Spleen (tissue), 11 donors: ENCODE measurements at regions not wholly inside any gene's neighbourhood (a gene's known extent, or its start where the extent isn't known, plus 50 kb on each side); places are given as distances from the start of the nearest gene placed in this dataset.

ENCODE experiments used
- DNase-seq: peaks from one replicate; pipeline ENCODE4 v3.0.0-alpha.2; 2020
- H3K27ac ChIP-seq, 8 donors: fragments of 200-600 bp; sonication (generic) in 7 of 8; 1 replicate in 4 of 8; 2 replicates in 4 of 8; pipeline versions ENCODE4 v1.5.0 to v1.8.0; 2016 to 2021; ENCODE audit warnings: inconsistent platforms in 4 of 8, mild to moderate bottlenecking in 4 of 8, moderate library complexity in 1 of 8
- H3K27me3 ChIP-seq, 7 donors: fragments of 200-600 bp; sonication (generic) in 6 of 7; replicated peaks in 1 of 7; 1 replicate in 4 of 7; 2 replicates in 3 of 7; pipeline versions ENCODE4 v1.5.0 to v1.8.0; 2016 to 2021; ENCODE audit warnings: inconsistent platforms in 3 of 7, mild to moderate bottlenecking in 1 of 7
- H3K36me3 ChIP-seq, 6 donors: fragments of 200-600 bp; sonication (generic) in 5 of 6; 1 replicate in 4 of 6; 2 replicates in 2 of 6; pipeline versions ENCODE4 v1.5.0 to v1.8.0; 2016 to 2021; ENCODE audit warnings: inconsistent platforms in 2 of 6
- H3K4me1 ChIP-seq, 6 donors: fragments of 200-600 bp; sonication (generic) in 5 of 6; 1 replicate in 3 of 6; 2 replicates in 3 of 6; pipeline versions ENCODE4 v1.5.0 to v1.8.0; 2016 to 2021; ENCODE audit warnings: inconsistent platforms in 3 of 6
- H3K4me3 ChIP-seq, 8 donors: fragments of 200-600 bp; sonication (generic) in 7 of 8; 1 replicate in 4 of 8; 2 replicates in 4 of 8; pipeline versions ENCODE4 v1.5.0 to v1.8.0; 2016 to 2021; ENCODE audit warnings: inconsistent platforms in 4 of 8, mild to moderate bottlenecking in 4 of 8, moderate library complexity in 2 of 8
- H3K9me3 ChIP-seq, 8 donors: fragments of 200-600 bp; sonication (generic) in 7 of 8; 1 replicate in 4 of 8; 2 replicates in 4 of 8; pipeline versions ENCODE4 v1.5.0 to v1.8.0; 2016 to 2021; ENCODE audit warnings: inconsistent platforms in 4 of 8
- CTCF ChIP-seq, 11 experiments: fragments of 200-600 bp in 7 of 11; fragments of 450-650 bp in 4 of 11; sonication (generic) in 4 of 11; IDR thresholded peaks in 8 of 11; conservative IDR thresholded peaks in 3 of 11; 1 replicate in 7 of 11; 2 replicates in 4 of 11; pipeline versions ENCODE4 v1.4.0 to v1.8.0; 2016 to 2021; ENCODE audit warnings: antibody characterized with exemption in 11 of 11, inconsistent platforms in 4 of 11, mild to moderate bottlenecking in 1 of 11
- POLR2A ChIP-seq, 3 donors: fragments of 450-650 bp; IDR thresholded peaks; one replicate each; pipeline ENCODE4 v1.5.1; 2017; ENCODE audit warnings: antibody characterized with exemption in 3 of 3, mild to moderate bottlenecking in 1 of 3
- POLR2AphosphoS5 ChIP-seq, 3 donors: sonication (generic); formaldehyde crosslinking; IDR thresholded peaks; one replicate each; pipeline ENCODE4 v1.5.1; 2017; ENCODE audit warnings: antibody characterized with exemption in 3 of 3
- WGBS, 5 donors: extraction: QIAGEN DNeasy Blood & Tissue Kit in 3 of 5; methylation state at CpG; one replicate each; pipeline versions ENCODE4 v1.1.5 to v1.1.7; 2013 to 2018; 5-methylcytosine and 5-hydroxymethylcytosine counted together
- intact Hi-C: fragments of 100-400 bp; cut with DNase I; formaldehyde crosslinking; loops from one replicate; pipeline ENCODE4 v1.15.0; 2023; ENCODE audit warnings: low total_unique reads
- donor health status: healthy with polysubstance abuse.
- donor health status: DM: no; HTN: no; CAD: no; lungs with moderate emphysema.
- donor health status: DM: no; HTN: no; CAD: no.
- donor health status: Bipolar disorder and iron deficiency.
- donor health status: healthy.
- donor health status: DM: no; HTN: no; CAD: no.
- donor health status: DM: yes; HTN: yes; CAD: no.

- no peak overlapping the region for H3K4me3 ChIP-seq
- intact Hi-C loops = no loop called here
- TF ChIP-seq POLR2AphosphoS5 (IDR thresholded peaks at IDR 0.05) = no peak
- no peak for TF ChIP-seq CTCF (IDR thresholded peaks at IDR 0.05 in 8 of 11, conservative IDR thresholded peaks at IDR 0.05 in 3 of 11)
- TF ChIP-seq POLR2A (IDR thresholded peaks at IDR 0.05) = no peak
- H3K27ac ChIP-seq = no peak overlapping the region
- WGBS, 5 donors = 81 to 92% (median 88%) methylated on average over 1 of the region's 1 CpG
- no peaks in the 10 kb centered on the region for H3K36me3 ChIP-seq
- no peak for DNase-seq
- H3K27me3 ChIP-seq = no peaks in the 10 kb centered on the region
- no peaks in the 10 kb centered on the region for H3K4me1 ChIP-seq
- H3K9me3 ChIP-seq = peaks cover 0 to 9% (median 0%) of the 10 kb centered on the region in 8 donors
These were observed 1742.3 kb upstream of the NUDT12 start for GRCh38 chr5:105304859-105305258.

GRCh38 chr5:105288946-105289345 is 1726.4 kb upstream of the NUDT12 start:
- DNase-seq = no peak
- Histone ChIP-seq H3K4me1 (no peaks in the 10 kb centered on the region), H3K27ac (no peak overlapping the region), H3K9me3 (no peaks in the 10 kb centered on the region), H3K27me3 (no peaks in the 10 kb centered on the region), H3K4me3 (no peak overlapping the region), H3K36me3 (no peaks in the 10 kb centered on the region)
- TF ChIP-seq CTCF (IDR thresholded peaks at IDR 0.05 in 8 of 11, conservative IDR thresholded peaks at IDR 0.05 in 3 of 11) = no peak
- intact Hi-C loops = no loop called here

GRCh38 chr5:105283134-105283533 is 1720.5 kb upstream of the NUDT12 start:
- no peak for DNase-seq
- no peak overlapping the region for H3K27ac ChIP-seq
- no peak overlapping the region for H3K4me3 ChIP-seq
- H3K27me3 ChIP-seq = no peaks in the 10 kb centered on the region
- TF ChIP-seq POLR2AphosphoS5 (IDR thresholded peaks at IDR 0.05) = no peak
- TF ChIP-seq CTCF (IDR thresholded peaks at IDR 0.05 in 8 of 11, conservative IDR thresholded peaks at IDR 0.05 in 3 of 11) = no peak
- TF ChIP-seq POLR2A (IDR thresholded peaks at IDR 0.05) = no peak
- intact Hi-C loops = no loop called here
- no peaks in the 10 kb centered on the region for H3K4me1 ChIP-seq
- H3K36me3 ChIP-seq = no peaks in the 10 kb centered on the region
- H3K9me3 ChIP-seq = peaks cover 0 to 5% (median 0%) of the 10 kb centered on the region in 8 donors

GRCh38 chr5:105274079-105274478 is 1711.5 kb upstream of the NUDT12 start:
- H3K27me3 ChIP-seq = no peaks in the 10 kb centered on the region
- 53 to 71% (median 59%) methylated on average over 1 of the region's 1 CpG for WGBS, 5 donors
- H3K27ac ChIP-seq = no peak overlapping the region
- no peak overlapping the region for H3K4me3 ChIP-seq
- intact Hi-C loops = no loop called here
- no peaks in the 10 kb centered on the region for H3K4me1 ChIP-seq
- H3K9me3 ChIP-seq = peaks cover 0 to 9% (median 0%) of the 10 kb centered on the region in 8 donors
- no peaks in the 10 kb centered on the region for H3K36me3 ChIP-seq
- DNase-seq = no peak
- TF ChIP-seq CTCF (IDR thresholded peaks at IDR 0.05 in 8 of 11, conservative IDR thresholded peaks at IDR 0.05 in 3 of 11) (no peak), POLR2A (IDR thresholded peaks at IDR 0.05) (no peak), POLR2AphosphoS5 (IDR thresholded peaks at IDR 0.05) (no peak)
